Prostate gland (tissue), 2 donors: ENCODE measurements at regions not wholly inside any gene's neighbourhood (a gene's known extent, or its start where the extent isn't known, plus 50 kb on each side); places are given as distances from the start of the nearest gene placed in this dataset.

Source experiments
- DNase-seq: peaks from one replicate; pipeline ENCODE4 v3.0.0-alpha.2; 2019; ENCODE audit warnings: low spot score
- H3K27ac ChIP-seq, 2 donors: fragments of 200-600 bp; sonication (generic); 2 replicates each; pipeline ENCODE4 v1.5.1; 2017 to 2019
- H3K27me3 ChIP-seq: fragments of 200-600 bp; sonication (generic); replicated peaks from 2 replicates; pipeline ENCODE4 v1.5.1; 2019; ENCODE audit not compliant: insufficient read depth
- H3K36me3 ChIP-seq, 2 donors: fragments of 200-600 bp; sonication (generic); 1 replicate in 1 of 2; 2 replicates in 1 of 2; pipeline versions ENCODE4 v1.5.1 to v1.8.1; 2017 to 2019
- H3K4me1 ChIP-seq: fragments of 200-600 bp; sonication (generic); replicated peaks from 2 replicates; pipeline ENCODE4 v1.5.1; 2019
- H3K4me3 ChIP-seq, 2 donors: fragments of 200-600 bp; sonication (generic); 2 replicates each; pipeline ENCODE4 v1.5.1; 2017 to 2019
- H3K9me3 ChIP-seq: fragments of 200-600 bp; sonication (generic); 2 replicates; pipeline ENCODE4 v1.5.1; 2017
- CTCF ChIP-seq, 4 experiments: fragments of 200-600 bp in 2 of 4; fragments of 450-650 bp in 2 of 4; sonication (generic) in 2 of 4; IDR thresholded peaks; 1 replicate in 3 of 4; 2 replicates in 1 of 4; pipeline ENCODE4 v1.5.1; 2016 to 2019; ENCODE audit warnings: antibody characterized with exemption in 4 of 4, mild to moderate bottlenecking in 2 of 4, moderate library complexity in 2 of 4
- POLR2A ChIP-seq: fragments of 450-650 bp; IDR thresholded peaks from one replicate; pipeline ENCODE4 v1.6.1; 2016; ENCODE audit warnings: antibody characterized with exemption, mild to moderate bottlenecking
- POLR2AphosphoS5 ChIP-seq: sonication (generic); formaldehyde crosslinking; IDR thresholded peaks from one replicate; pipeline ENCODE4 v1.6.1; 2017; ENCODE audit warnings: antibody characterized with exemption
- WGBS: methylation state at CpG from one replicate; pipeline ENCODE4 v1.1.5; 2018; 5-methylcytosine and 5-hydroxymethylcytosine counted together
- intact Hi-C: fragments of 100-400 bp; cut with DNase I; formaldehyde crosslinking; loops from one replicate; pipeline ENCODE4 v1.14.2; 2022

- 80% methylated on average over 2 of the region's 2 CpGs for WGBS
- peak; percentile 7 for DNase-seq
- no peaks in the 10 kb centered on the region for H3K9me3 ChIP-seq
- no peak overlapping the region for H3K27ac ChIP-seq
- H3K4me3 ChIP-seq, result no peak overlapping the region
- TF ChIP-seq CTCF (IDR thresholded peaks at IDR 0.05), result no peak
- peak; percentile 30 for TF ChIP-seq POLR2AphosphoS5
- H3K36me3 ChIP-seq, result no peaks in the 10 kb centered on the region
- intact Hi-C loops, result no loop called here
- no peaks in the 10 kb centered on the region for H3K4me1 ChIP-seq
- no peaks in the 10 kb centered on the region for H3K27me3 ChIP-seq
These were observed 262.3 kb downstream of the TAF11L14 start for GRCh38 chr5:17896605-17897004.

GRCh38 chr5:17897776-17898175 lies 263.5 kb downstream of the TAF11L14 start:
- peak; percentile 49 for DNase-seq
- TF ChIP-seq POLR2A, result no peak
- TF ChIP-seq CTCF (IDR thresholded peaks at IDR 0.05), result no peak
- TF ChIP-seq POLR2AphosphoS5, result peak; percentile 81
- Histone ChIP-seq H3K27ac (no peak overlapping the region), H3K4me3 (no peak overlapping the region), H3K4me1 (no peaks in the 10 kb centered on the region), H3K27me3 (no peaks in the 10 kb centered on the region), H3K9me3 (no peaks in the 10 kb centered on the region), H3K36me3 (no peaks in the 10 kb centered on the region)
- intact Hi-C loops, result no loop called here
- WGBS, result 31% methylated on average over 4 of the region's 4 CpGs

GRCh38 chr5:17898766-17899165 lies 264.5 kb downstream of the TAF11L14 start:
- DNase-seq, result no peak
- no peaks in the 10 kb centered on the region for H3K36me3 ChIP-seq
- WGBS, result 42% methylated on average over 2 of the region's 2 CpGs

GRCh38 chr5:17907094-17907493 lies 272.8 kb downstream of the TAF11L14 start:
- H3K36me3 ChIP-seq, result no peaks in the 10 kb centered on the region
- H3K4me3 ChIP-seq, result no peak overlapping the region
- 51% methylated on average over 2 of the region's 2 CpGs for WGBS
- no peaks in the 10 kb centered on the region for H3K4me1 ChIP-seq
- intact Hi-C loops, result no loop called here
- no peak for TF ChIP-seq POLR2A
- no peak for TF ChIP-seq POLR2AphosphoS5
- TF ChIP-seq CTCF (IDR thresholded peaks at IDR 0.05), result no peak
- no peak for DNase-seq
- no peak overlapping the region for H3K27ac ChIP-seq
- H3K9me3 ChIP-seq, result no peaks in the 10 kb centered on the region
- no peaks in the 10 kb centered on the region for H3K27me3 ChIP-seq

More at GRCh38 chr5:17898766-17899165, 264.5 kb downstream of the TAF11L14 start:
- intact Hi-C loops, result no loop called here
- Histone ChIP-seq H3K27me3 (no peaks in the 10 kb centered on the region), H3K27ac (no peak overlapping the region), H3K4me1 (no peaks in the 10 kb centered on the region), H3K4me3 (no peak overlapping the region), H3K9me3 (no peaks in the 10 kb centered on the region)
- TF ChIP-seq POLR2AphosphoS5, result no peak
- TF ChIP-seq POLR2A, result no peak
- no peak for TF ChIP-seq CTCF (IDR thresholded peaks at IDR 0.05)

- H3K36me3 ChIP-seq, result no peaks in the 10 kb centered on the region
- no peaks in the 10 kb centered on the region for H3K27me3 ChIP-seq
- no peak overlapping the region for H3K27ac ChIP-seq
- no peak overlapping the region for H3K4me3 ChIP-seq
- intact Hi-C loops, result no loop called here
- H3K4me1 ChIP-seq, result no peaks in the 10 kb centered on the region
- no peak for DNase-seq
- H3K9me3 ChIP-seq, result no peaks in the 10 kb centered on the region
- TF ChIP-seq POLR2A (no peak), POLR2AphosphoS5 (no peak), CTCF (IDR thresholded peaks at IDR 0.05) (no peak)
These were observed 276.1 kb downstream of the TAF11L14 start for GRCh38 chr5:17910318-17910717.
